ENCODE measurements at regions not wholly inside any gene's neighbourhood (a gene's known extent, or its start where the extent isn't known, plus 50 kb on each side); places are given as distances from the start of the nearest gene placed in this dataset.

GRCh38 chr10:36170943-36171501, 528.9 kb upstream of the FZD8 start:
- no peak overlapping the region for H3K14ac ChIP-seq (replicated peaks; ENCODE audit: low read depth, low read length)
- no peaks in the 10 kb centered on the region for H3K27me3 ChIP-seq (ENCODE audit: control insufficient read depth, insufficient read depth, low read length)
- TF ChIP-seq CTCF (conservative IDR thresholded peaks at IDR 0.05; ENCODE audit: low read depth, low read length) (no peak), FOS (IDR thresholded peaks at IDR 0.05; ENCODE audit: low read depth, low read length) (no peak), RCOR1 (IDR thresholded peaks at IDR 0.05; ENCODE audit: insufficient replicate concordance, low read length) (no peak), POLR2A (IDR thresholded peaks at IDR 0.05; ENCODE audit: low read depth, low read length) (no peak), BHLHE40 (IDR thresholded peaks at IDR 0.05; ENCODE audit: low read depth, low read length) (no peak), MAZ (IDR thresholded peaks at IDR 0.05; ENCODE audit: borderline replicate concordance, low read depth, low read length) (no peak), ELK1 (IDR thresholded peaks at IDR 0.05; ENCODE audit: borderline replicate concordance, low read depth, low read length) (no peak), USF2 (IDR thresholded peaks at IDR 0.05; ENCODE audit: low read depth, low read length) (no peak), RAD21 (IDR thresholded peaks at IDR 0.05; ENCODE audit: low read length) (no peak)
- H3K56ac ChIP-seq (ENCODE audit: extremely low read depth, insufficient read depth, low read length): no peak overlapping the region
- H3K18ac ChIP-seq (ENCODE audit: low read depth, low read length): no peak overlapping the region
- H2BK5ac ChIP-seq (ENCODE audit: low read depth, low read length, poor library complexity, severe bottlenecking): no peak overlapping the region
- H4K91ac ChIP-seq (ENCODE audit: insufficient read depth, low read depth, low read length): no peak overlapping the region; the same call in 1 of the 2 replicates
- H3K4ac ChIP-seq (ENCODE audit: low read depth, low read length): no peak overlapping the region
- H3K79me1 ChIP-seq (ENCODE audit: low read depth in 1 of 2, low read length in 2 of 2): no peaks in the 10 kb centered on the region
- H3K9ac ChIP-seq (ENCODE audit: low read depth, low read length): no peak overlapping the region; the same call in 1 of the 2 replicates
- H2BK15ac ChIP-seq (ENCODE audit: low read depth, low read length): 0 out of 3 replicates have a peak overlapping the region, but pooled peaks have one; percentile 48
- no peak overlapping the region for H4K5ac ChIP-seq (ENCODE audit: low read depth, low read length)
- no peak overlapping the region for H2AK9ac ChIP-seq (replicated peaks; ENCODE audit: low read depth, low read length, poor library complexity)
- in situ Hi-C loops (cut with MboI; ENCODE audit: low sequenced_read_pairs): no loop called here
- H3K4me3 ChIP-seq (ENCODE audit: insufficient read depth, low read depth, low read length): no peak overlapping the region
- intact Hi-C loops (cut with micrococcal nuclease): loop anchor here (5.0 kb wide), 1 partner anchor 529 kb away; the partner anchor contains the start of gene FZD8
- no peak overlapping the region for H2BK120ac ChIP-seq (ENCODE audit: low read depth, low read length)
- no TSS peak for BruUV-seq (replicated peaks)
- WGBS, 2 experiments (ENCODE audit: extremely low coverage in 2 of 2, insufficient read length in 1 of 2): no CpG with 5 or more reads among the region's 4 CpGs
- dilution Hi-C loops (cut with HindIII; ENCODE audit: low sequenced_read_pairs, unreplicated experiment): no loop called here
- peaks cover 5% of the 10 kb centered on the region for H3K4me1 ChIP-seq (ENCODE audit: control insufficient read depth, insufficient read depth, low read length)
- H3K27ac ChIP-seq (ENCODE audit: insufficient read depth, low read length): no peak overlapping the region
- ChIA-PET CTCF (no interaction called here), POLR2A (ENCODE audit: unreplicated experiment) (no interaction called here)
- no peak overlapping the region for H2AK5ac ChIP-seq (ENCODE audit: low read depth, low read length)
- no peaks in the 10 kb centered on the region for H3K9me3 ChIP-seq (ENCODE audit: control insufficient read depth, insufficient read depth, low read length)
- no peaks in the 10 kb centered on the region for H4K20me1 ChIP-seq (ENCODE audit: insufficient read depth, low read length)
- no peak overlapping the region for H3K4me2 ChIP-seq (ENCODE audit: low read depth, low read length)
- no peak overlapping the region for H3K23ac ChIP-seq (ENCODE audit: low read depth, low read length)
- no peaks in the 10 kb centered on the region for H3K36me3 ChIP-seq (ENCODE audit: control insufficient read depth, insufficient read depth, low read length)
- ATAC-seq (ENCODE audit: low read depth): no peak
- H2AFZ ChIP-seq (replicated peaks; ENCODE audit: low read length, poor library complexity): no peak overlapping the region
- DNase-seq: no peak
- no peak overlapping the region; the same call in 1 of the 2 replicates for H2BK20ac ChIP-seq (ENCODE audit: low read depth, low read length)
- H3K9me1 ChIP-seq (ENCODE audit: insufficient read depth, low read length): 0 out of 2 replicates have a peak, but pooled peaks cover 4% of the 10 kb centered on the region
- H4K8ac ChIP-seq (ENCODE audit: low read depth in 2 of 2, low read length in 2 of 2): no peak overlapping the region

All from IMR-90 (cell line).